Central memory CD8-positive, alpha-beta T cell (primary cell): ENCODE measurements at regions not wholly inside any gene's neighbourhood (a gene's known extent, or its start where the extent isn't known, plus 50 kb on each side); places are given as distances from the start of the nearest gene placed in this dataset.

ENCODE experiments used
- ATAC-seq: fragments of 150-1000 bp; cut with Tn5 transposase; replicated peaks from 2 replicates; pipeline ENCODE4 v1.10.0; 2022; ENCODE audit warnings: mild to moderate bottlenecking, moderate FRiP score, moderate number of reproducible peaks; ENCODE audit not compliant: poor library complexity, severe bottlenecking; ENCODE audit errors: extremely low read depth
- DNase-seq, 2 donors: peaks; one replicate each; pipeline ENCODE4 v3.0.0; 2021; ENCODE audit warnings: low spot score in 2 of 2
- H3K27ac Mint-ChIP-seq: one replicate; pipeline ENCODE4 v1.8.0; 2022; ENCODE audit warnings: low read depth, mild to moderate bottlenecking, moderate library complexity, mixed read lengths
- H3K27me3 Mint-ChIP-seq: one replicate; pipeline ENCODE4 v1.8.0; 2022; ENCODE audit warnings: mixed read lengths
- H3K36me3 Mint-ChIP-seq: one replicate; pipeline ENCODE4 v1.8.0; 2022; ENCODE audit warnings: mild to moderate bottlenecking, moderate library complexity, mixed read lengths; ENCODE audit not compliant: insufficient read depth
- H3K4me1 Mint-ChIP-seq: one replicate; pipeline ENCODE4 v1.8.0; 2022; ENCODE audit warnings: mixed read lengths
- H3K4me3 Mint-ChIP-seq: one replicate; pipeline ENCODE4 v1.8.0; 2022; ENCODE audit warnings: mild to moderate bottlenecking, moderate library complexity, mixed read lengths
- H3K9me3 Mint-ChIP-seq: one replicate; pipeline ENCODE4 v1.8.0; 2022; ENCODE audit warnings: mixed read lengths

GRCh38 chr12:97005174-97005573 lies 98.1 kb downstream of the NEDD1 start:
- DNase-seq: no peak

DNA sequence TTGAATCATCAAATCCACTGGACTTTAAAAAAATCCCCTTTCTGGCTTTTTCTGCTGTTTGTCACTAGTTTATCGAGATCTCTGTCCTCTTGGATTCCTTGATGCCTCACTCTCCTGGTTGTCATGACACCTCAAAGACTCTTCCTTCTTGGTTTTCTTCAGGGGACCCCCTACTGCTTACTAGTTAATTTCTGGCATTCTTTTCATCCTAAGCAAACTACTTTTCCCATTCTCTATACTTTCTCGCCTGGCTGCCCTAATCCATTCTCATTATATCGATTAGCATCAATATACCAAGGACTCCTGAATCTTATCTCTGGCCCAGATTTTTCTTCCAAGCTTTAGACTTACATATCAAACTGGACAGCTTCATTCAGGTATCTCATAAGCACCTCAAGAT lies 98.6 kb downstream of the NEDD1 start:
- no peaks in the 10 kb centered on the region for H3K9me3 Mint-ChIP-seq
- ATAC-seq (no peak), DNase-seq (no peak)
- H3K27ac Mint-ChIP-seq: no peak overlapping the region
- no peaks in the 10 kb centered on the region for H3K4me1 Mint-ChIP-seq
- no peak overlapping the region for H3K4me3 Mint-ChIP-seq
- peaks cover 45% of the 10 kb centered on the region for H3K27me3 Mint-ChIP-seq
- H3K36me3 Mint-ChIP-seq: no peaks in the 10 kb centered on the region

More at GRCh38 chr12:97005174-97005573, 98.1 kb downstream of the NEDD1 start:
- Mint-ChIP-seq H3K9me3 (no peaks in the 10 kb centered on the region), H3K4me3 (no peak overlapping the region), H3K27ac (no peak overlapping the region), H3K4me1 (no peaks in the 10 kb centered on the region), H3K27me3 (peaks cover 43% of the 10 kb centered on the region), H3K36me3 (no peaks in the 10 kb centered on the region)
- ATAC-seq: no peak

DNA sequence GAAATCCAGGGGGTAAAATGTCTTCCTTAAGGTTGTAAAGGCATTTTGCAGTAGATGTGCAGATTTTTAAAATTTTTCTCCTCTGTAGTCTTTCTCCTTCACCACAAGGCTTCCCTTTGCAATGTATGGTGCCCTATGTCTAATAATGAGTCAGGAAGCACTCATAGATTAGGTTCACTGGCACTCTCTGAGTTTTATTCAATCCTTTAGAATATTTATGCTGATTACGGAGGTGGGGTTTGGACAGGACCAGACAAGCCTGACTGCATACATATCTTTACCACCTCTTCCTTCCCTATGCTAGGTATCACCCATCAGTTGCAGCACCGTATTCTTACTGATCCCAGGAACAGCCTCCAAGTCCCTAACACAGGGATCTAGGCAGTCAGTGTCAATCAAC lies 99.5 kb downstream of the NEDD1 start:
- DNase-seq (no peak), ATAC-seq (no peak)
- H3K27me3 Mint-ChIP-seq: peaks cover 45% of the 10 kb centered on the region
- no peaks in the 10 kb centered on the region for H3K36me3 Mint-ChIP-seq
- no peak overlapping the region for H3K27ac Mint-ChIP-seq
- no peak overlapping the region for H3K4me3 Mint-ChIP-seq
- H3K9me3 Mint-ChIP-seq: no peaks in the 10 kb centered on the region
- H3K4me1 Mint-ChIP-seq: no peaks in the 10 kb centered on the region

GRCh38 chr12:97016163-97016562 lies 109.1 kb downstream of the NEDD1 start:
- Mint-ChIP-seq H3K4me3 (no peak overlapping the region), H3K27ac (no peak overlapping the region), H3K27me3 (peaks cover 25% of the 10 kb centered on the region), H3K9me3 (peaks cover 5% of the 10 kb centered on the region), H3K4me1 (no peaks in the 10 kb centered on the region), H3K36me3 (no peaks in the 10 kb centered on the region)
- DNase-seq (no peak), ATAC-seq (no peak)

GRCh38 chr12:97017213-97017612 lies 110.2 kb downstream of the NEDD1 start:
- H3K27me3 Mint-ChIP-seq: peaks cover 25% of the 10 kb centered on the region

DNA sequence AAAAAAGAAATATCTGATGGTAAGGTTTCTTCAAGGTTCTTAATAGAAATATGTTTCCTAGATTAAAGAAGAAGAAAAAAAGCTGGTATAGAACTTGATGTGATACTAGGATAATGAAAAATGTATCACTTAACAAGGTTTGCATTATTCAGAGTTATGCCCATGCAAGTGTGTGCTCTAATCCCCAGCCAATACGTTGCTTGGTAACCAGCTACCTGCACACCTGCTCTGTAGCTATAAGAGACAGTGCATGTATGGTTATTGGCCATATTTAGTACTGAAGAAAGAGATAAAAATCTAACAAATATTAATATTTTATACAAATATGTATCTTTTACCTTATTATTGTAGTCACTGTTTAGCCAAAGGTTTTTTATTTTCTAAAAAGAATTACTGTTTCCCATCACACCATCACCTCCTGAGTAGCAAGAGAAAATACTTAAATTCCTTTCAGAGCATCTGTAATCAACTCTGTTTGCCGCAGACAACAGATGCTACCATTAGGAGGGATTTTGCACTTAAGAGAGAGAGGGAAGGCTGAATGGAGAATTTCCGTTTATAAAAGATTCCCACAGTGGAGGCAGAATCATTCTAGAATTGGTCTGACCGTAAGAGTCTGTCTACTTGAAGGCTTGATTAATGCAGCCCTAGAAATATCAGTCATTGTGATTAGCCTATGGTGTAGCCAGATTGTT lies 115.6 kb downstream of the NEDD1 start:
- Mint-ChIP-seq H3K9me3 (no peaks in the 10 kb centered on the region), H3K36me3 (no peaks in the 10 kb centered on the region), H3K27me3 (no peaks in the 10 kb centered on the region), H3K4me3 (no peak overlapping the region), H3K4me1 (no peaks in the 10 kb centered on the region), H3K27ac (no peak overlapping the region)
- DNase-seq: no peak
- ATAC-seq: no peak

More at GRCh38 chr12:97017213-97017612, 110.2 kb downstream of the NEDD1 start:
- H3K4me1 Mint-ChIP-seq: no peaks in the 10 kb centered on the region
- DNase-seq (no peak), ATAC-seq (no peak)
- H3K27ac Mint-ChIP-seq: no peak overlapping the region
- H3K9me3 Mint-ChIP-seq: peaks cover 5% of the 10 kb centered on the region
- H3K36me3 Mint-ChIP-seq: no peaks in the 10 kb centered on the region
- H3K4me3 Mint-ChIP-seq: no peak overlapping the region

DNA sequence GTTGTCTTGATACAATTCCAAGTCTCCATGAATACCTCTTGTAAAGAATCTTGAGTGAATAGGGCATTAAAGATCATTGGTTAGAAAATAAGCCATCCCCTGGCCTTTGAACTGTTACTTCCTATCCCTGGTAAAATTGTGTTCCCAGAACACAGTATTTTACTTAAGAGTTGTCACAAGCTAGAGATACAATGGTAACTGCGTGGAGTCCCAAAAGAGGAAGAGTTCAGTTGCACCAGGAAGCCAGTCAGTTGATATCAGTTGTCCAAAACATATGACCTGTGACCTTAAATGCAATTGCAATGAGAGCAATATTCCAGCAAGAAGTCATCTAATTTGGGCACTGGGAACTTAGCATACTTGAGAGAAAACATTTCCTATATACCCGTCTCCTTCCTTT lies 117.3 kb downstream of the NEDD1 start:
- DNase-seq: no peak
- no peak overlapping the region for H3K4me3 Mint-ChIP-seq
- no peak for ATAC-seq
- H3K4me1 Mint-ChIP-seq: no peaks in the 10 kb centered on the region
- H3K27me3 Mint-ChIP-seq: no peaks in the 10 kb centered on the region
- no peaks in the 10 kb centered on the region for H3K9me3 Mint-ChIP-seq
- H3K27ac Mint-ChIP-seq: no peak overlapping the region
- no peaks in the 10 kb centered on the region for H3K36me3 Mint-ChIP-seq

GRCh38 chr12:97026901-97027300 lies 119.8 kb downstream of the NEDD1 start:
- Mint-ChIP-seq H3K27me3 (peaks cover 10% of the 10 kb centered on the region), H3K4me3 (no peak overlapping the region), H3K36me3 (no peaks in the 10 kb centered on the region), H3K27ac (no peak overlapping the region), H3K9me3 (no peaks in the 10 kb centered on the region), H3K4me1 (no peaks in the 10 kb centered on the region)
- no peak for DNase-seq
- no peak for ATAC-seq

DNA sequence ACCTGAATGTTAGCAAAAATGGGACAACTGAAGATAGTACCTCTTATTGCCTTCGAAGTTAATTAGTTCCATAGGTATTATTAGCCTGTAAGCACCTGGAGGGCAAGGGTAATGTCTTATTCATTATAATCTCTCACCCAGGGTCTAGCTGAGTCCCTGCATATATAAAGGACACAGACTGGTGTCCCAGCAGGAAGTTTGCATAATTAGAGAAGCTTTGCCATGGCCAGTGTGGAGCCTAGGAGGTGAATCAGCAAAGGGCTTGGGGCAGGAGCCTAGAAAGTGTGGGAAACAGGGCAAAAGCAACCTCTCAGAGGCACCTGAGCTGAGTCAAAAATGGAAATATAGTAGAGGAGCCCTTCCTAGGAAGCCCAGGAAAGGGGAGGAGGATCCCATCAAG lies 120.4 kb downstream of the NEDD1 start:
- Mint-ChIP-seq H3K27me3 (peaks cover 15% of the 10 kb centered on the region), H3K27ac (no peak overlapping the region), H3K4me1 (no peaks in the 10 kb centered on the region), H3K4me3 (no peak overlapping the region), H3K9me3 (no peaks in the 10 kb centered on the region), H3K36me3 (no peaks in the 10 kb centered on the region)
- ATAC-seq: no peak
- DNase-seq: no peak

GRCh38 chr12:97038131-97038530 lies 131.1 kb downstream of the NEDD1 start:
- Mint-ChIP-seq H3K4me3 (no peak overlapping the region), H3K4me1 (no peaks in the 10 kb centered on the region), H3K9me3 (no peaks in the 10 kb centered on the region), H3K27ac (no peak overlapping the region), H3K27me3 (peaks cover 39% of the 10 kb centered on the region), H3K36me3 (peaks cover 2% of the 10 kb centered on the region)
- DNase-seq (no peak), ATAC-seq (no peak)

DNA sequence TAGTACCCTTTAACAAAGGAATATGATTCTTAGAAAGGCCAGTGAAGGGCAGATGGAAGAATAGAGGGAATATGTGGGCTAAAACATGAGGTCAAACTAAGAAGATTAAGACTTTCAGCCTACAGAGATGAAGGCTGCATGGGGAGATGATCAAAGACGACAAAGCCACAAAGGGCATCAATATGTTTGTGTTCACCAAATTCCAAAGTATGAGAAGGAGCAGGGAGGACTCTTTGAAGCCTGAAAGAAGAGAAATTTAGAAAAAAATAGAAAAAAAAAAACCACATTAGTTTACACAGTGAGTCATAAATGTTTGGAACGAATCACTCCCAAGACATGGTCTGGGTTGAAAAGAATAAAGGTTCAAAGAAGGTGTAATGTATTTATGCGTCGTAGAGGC lies 131.8 kb downstream of the NEDD1 start:
- Mint-ChIP-seq H3K27ac (no peak overlapping the region), H3K36me3 (peaks cover 2% of the 10 kb centered on the region), H3K4me1 (no peaks in the 10 kb centered on the region), H3K27me3 (peaks cover 32% of the 10 kb centered on the region), H3K4me3 (no peak overlapping the region), H3K9me3 (no peaks in the 10 kb centered on the region)
- DNase-seq (no peak), ATAC-seq (no peak)

- Mint-ChIP-seq H3K36me3 (peaks cover 2% of the 10 kb centered on the region), H3K4me1 (no peaks in the 10 kb centered on the region), H3K27ac (no peak overlapping the region), H3K27me3 (peaks cover 12% of the 10 kb centered on the region), H3K9me3 (no peaks in the 10 kb centered on the region), H3K4me3 (no peak overlapping the region)
- ATAC-seq (no peak), DNase-seq (no peak)
Measured at GRCh38 chr12:97046901-97047300, 139.8 kb downstream of the NEDD1 start.

DNA sequence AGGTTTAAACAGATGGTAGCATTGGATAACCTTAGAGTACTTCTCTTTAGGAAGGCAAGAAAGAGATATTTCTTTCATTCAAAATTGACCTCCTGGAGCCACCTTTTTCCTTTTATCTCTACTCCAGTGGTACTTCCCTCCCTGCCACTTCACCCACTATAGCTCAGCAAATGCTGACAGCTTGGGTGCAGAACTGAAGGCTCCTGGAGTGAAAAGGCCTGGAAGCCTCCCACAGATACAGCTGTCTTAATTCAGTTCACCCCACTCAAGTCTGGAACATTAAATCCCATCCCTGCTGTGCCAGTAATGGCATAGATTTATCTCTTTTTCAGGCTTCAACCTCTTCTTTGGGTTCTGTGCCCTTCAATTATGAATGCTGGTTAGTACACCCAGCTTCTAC lies 140.3 kb downstream of the NEDD1 start:
- Mint-ChIP-seq H3K36me3 (no peaks in the 10 kb centered on the region), H3K27ac (no peak overlapping the region), H3K4me3 (no peak overlapping the region), H3K4me1 (no peaks in the 10 kb centered on the region), H3K27me3 (peaks cover 12% of the 10 kb centered on the region), H3K9me3 (no peaks in the 10 kb centered on the region)
- ATAC-seq (no peak), DNase-seq (no peak)
